Uterus (tissue), 2 donors: ENCODE measurements at regions not wholly inside any gene's neighbourhood (a gene's known extent, or its start where the extent isn't known, plus 50 kb on each side); places are given as distances from the start of the nearest gene placed in this dataset.

Experiments
- POLR2A ChIP-seq, 2 donors: fragments of 450-650 bp; IDR thresholded peaks; one replicate each; pipeline ENCODE4 v1.6.1; 2016; ENCODE audit warnings: antibody characterized with exemption in 2 of 2, mild to moderate bottlenecking in 1 of 2, moderate library complexity in 1 of 2
- TF ChIP-seq, protein P1 (sequence below), 4 experiments: fragments of 200-600 bp in 2 of 4; fragments of 450-650 bp in 2 of 4; sonication (generic) in 2 of 4; IDR thresholded peaks; one replicate each; pipeline ENCODE4 v1.5.1; 2016 to 2019; ENCODE audit warnings: antibody characterized with exemption in 4 of 4, mild to moderate bottlenecking in 2 of 4, moderate library complexity in 1 of 4

DNA sequence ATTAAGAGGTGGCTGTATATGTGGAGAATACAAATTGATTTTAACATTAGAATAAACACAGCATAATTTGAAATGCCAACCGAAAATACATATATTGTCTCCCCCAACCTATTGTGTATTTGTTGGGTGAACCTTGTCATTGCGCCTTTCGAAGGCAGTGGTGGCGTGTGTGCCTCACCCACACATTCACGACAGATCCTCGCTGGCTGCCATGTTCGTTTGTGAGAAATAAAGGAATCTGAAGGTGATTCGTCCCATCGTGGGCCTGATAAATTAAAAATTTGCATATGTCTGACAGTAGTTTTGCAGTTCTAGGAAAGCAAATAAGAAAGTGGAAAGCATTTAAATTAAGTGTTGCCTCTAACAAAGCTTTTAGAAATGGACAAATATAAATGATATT lies 222.8 kb upstream of the TOPAZ1 start:
- TF ChIP-seq POLR2A (IDR thresholded peaks at IDR 0.05): no peak
- TF ChIP-seq, protein P1, sequence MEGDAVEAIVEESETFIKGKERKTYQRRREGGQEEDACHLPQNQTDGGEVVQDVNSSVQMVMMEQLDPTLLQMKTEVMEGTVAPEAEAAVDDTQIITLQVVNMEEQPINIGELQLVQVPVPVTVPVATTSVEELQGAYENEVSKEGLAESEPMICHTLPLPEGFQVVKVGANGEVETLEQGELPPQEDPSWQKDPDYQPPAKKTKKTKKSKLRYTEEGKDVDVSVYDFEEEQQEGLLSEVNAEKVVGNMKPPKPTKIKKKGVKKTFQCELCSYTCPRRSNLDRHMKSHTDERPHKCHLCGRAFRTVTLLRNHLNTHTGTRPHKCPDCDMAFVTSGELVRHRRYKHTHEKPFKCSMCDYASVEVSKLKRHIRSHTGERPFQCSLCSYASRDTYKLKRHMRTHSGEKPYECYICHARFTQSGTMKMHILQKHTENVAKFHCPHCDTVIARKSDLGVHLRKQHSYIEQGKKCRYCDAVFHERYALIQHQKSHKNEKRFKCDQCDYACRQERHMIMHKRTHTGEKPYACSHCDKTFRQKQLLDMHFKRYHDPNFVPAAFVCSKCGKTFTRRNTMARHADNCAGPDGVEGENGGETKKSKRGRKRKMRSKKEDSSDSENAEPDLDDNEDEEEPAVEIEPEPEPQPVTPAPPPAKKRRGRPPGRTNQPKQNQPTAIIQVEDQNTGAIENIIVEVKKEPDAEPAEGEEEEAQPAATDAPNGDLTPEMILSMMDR (IDR thresholded peaks at IDR 0.05): no peak
